ENCODE measurements at regions not wholly inside any gene's neighbourhood (a gene's known extent, or its start where the extent isn't known, plus 50 kb on each side); places are given as distances from the start of the nearest gene placed in this dataset.

- TF ChIP-seq, protein P1, sequence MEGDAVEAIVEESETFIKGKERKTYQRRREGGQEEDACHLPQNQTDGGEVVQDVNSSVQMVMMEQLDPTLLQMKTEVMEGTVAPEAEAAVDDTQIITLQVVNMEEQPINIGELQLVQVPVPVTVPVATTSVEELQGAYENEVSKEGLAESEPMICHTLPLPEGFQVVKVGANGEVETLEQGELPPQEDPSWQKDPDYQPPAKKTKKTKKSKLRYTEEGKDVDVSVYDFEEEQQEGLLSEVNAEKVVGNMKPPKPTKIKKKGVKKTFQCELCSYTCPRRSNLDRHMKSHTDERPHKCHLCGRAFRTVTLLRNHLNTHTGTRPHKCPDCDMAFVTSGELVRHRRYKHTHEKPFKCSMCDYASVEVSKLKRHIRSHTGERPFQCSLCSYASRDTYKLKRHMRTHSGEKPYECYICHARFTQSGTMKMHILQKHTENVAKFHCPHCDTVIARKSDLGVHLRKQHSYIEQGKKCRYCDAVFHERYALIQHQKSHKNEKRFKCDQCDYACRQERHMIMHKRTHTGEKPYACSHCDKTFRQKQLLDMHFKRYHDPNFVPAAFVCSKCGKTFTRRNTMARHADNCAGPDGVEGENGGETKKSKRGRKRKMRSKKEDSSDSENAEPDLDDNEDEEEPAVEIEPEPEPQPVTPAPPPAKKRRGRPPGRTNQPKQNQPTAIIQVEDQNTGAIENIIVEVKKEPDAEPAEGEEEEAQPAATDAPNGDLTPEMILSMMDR (IDR thresholded peaks at IDR 0.05; ENCODE audit: insufficient read depth, low read depth, low read length), result no peak
- no peak overlapping the region for H3K4me3 ChIP-seq (ENCODE audit: low read depth, low read length)
- no peak for DNase-seq (ENCODE audit: low read depth)
Measured at GRCh38 chr11:30707110-30707509, 121.0 kb upstream of the MPPED2 start.

DNA sequence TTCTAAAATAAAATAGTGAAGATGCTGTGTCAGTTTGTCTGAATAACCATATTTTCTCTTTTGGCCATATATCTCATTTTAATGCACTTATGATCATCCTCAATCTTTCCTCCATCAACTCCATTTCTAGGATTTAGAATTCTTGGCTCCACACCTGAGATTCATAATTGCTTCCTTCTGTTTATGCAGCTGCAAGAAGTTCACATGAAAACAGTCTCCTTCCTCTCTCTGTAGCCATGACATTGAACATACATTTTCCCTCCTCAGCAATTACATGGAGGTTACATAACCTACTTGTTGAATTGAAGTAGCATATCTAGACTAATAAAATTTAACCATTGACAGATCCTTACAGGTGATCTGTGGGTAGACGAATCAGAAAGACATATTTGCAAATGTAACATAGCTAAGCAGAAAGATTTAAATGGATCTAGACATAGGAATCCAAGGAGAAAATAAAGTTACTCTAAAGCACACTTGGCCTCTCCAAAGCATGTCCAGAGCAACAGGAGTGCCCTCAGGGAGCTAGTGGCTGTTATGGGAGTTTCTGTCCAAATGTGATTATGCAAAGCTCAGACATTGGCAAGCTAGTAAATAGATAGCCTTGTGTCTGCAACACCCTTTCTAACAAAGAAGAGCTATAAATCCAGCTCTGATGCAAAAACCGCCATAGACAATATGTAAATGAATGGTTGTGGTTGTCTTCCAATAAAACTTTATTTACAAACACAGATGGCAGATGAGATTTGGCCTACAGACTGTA, 119.9 kb upstream of the MPPED2 start:
- no peak for DNase-seq (ENCODE audit: low read depth)
- H3K4me3 ChIP-seq (ENCODE audit: low read depth, low read length), result no peak overlapping the region
- TF ChIP-seq, protein P1 (IDR thresholded peaks at IDR 0.05; ENCODE audit: insufficient read depth, low read depth, low read length), result no peak

GRCh38 chr11:30698425-30698824, 112.3 kb upstream of the MPPED2 start:
- DNase-seq (ENCODE audit: low read depth), result no peak
- no peak overlapping the region for H3K4me3 ChIP-seq (ENCODE audit: low read depth, low read length)
- TF ChIP-seq, protein P1 (IDR thresholded peaks at IDR 0.05; ENCODE audit: insufficient read depth, low read depth, low read length), result no peak

GRCh38 chr11:30697032-30697431, 110.9 kb upstream of the MPPED2 start:
- no peak overlapping the region for H3K4me3 ChIP-seq (ENCODE audit: low read depth, low read length)
- TF ChIP-seq, protein P1 (IDR thresholded peaks at IDR 0.05; ENCODE audit: insufficient read depth, low read depth, low read length), result no peak
- DNase-seq (ENCODE audit: low read depth), result no peak

DNA sequence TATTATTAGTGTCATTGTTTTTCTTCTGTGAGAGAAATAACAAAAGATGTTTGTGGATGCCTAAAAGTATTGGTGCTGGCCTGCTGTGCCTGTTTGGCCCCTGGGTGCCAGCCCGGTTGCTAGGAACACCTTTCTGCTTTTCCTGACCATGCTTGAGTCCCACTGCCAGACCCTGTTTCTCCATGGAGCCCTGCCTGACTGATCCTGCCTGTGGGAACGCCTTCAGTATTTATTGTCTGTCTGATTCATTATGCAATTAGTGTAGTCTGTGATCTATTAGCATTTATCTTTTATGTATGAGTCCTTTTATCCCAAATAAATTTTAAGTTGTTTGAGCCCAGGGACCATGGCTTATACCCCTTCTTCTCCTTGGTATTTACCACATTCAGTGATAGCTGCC, 98.6 kb upstream of the MPPED2 start:
- H3K4me3 ChIP-seq (ENCODE audit: low read depth, low read length), result no peak overlapping the region
- DNase-seq (ENCODE audit: low read depth), result no peak
- TF ChIP-seq, protein P1 (IDR thresholded peaks at IDR 0.05; ENCODE audit: insufficient read depth, low read depth, low read length), result no peak

GRCh38 chr11:30683176-30683575, 97.0 kb upstream of the MPPED2 start:
- no peak overlapping the region for H3K4me3 ChIP-seq (ENCODE audit: low read depth, low read length)
- TF ChIP-seq, protein P1 (IDR thresholded peaks at IDR 0.05; ENCODE audit: insufficient read depth, low read depth, low read length), result no peak
- DNase-seq (ENCODE audit: low read depth), result peak; percentile 1

DNA sequence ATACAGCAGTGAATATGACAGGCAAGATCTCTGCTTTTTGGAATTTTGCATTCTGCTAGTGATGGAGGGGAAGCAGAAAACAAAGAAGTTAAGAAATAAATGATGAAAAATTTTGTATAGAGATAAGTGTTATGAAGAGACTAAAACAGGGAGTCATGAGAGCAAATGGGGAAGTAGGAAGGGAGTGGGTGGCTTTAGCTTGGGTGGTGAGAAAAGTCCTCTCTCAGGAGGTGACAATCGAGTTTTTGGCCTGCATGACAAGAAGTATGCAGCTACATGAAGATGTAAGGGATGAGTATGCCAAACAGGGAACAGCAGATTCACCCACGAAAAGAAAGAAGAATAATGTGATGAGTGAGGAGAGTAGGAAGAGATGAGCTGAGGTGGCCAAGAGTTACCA, 80.7 kb upstream of the MPPED2 start:
- DNase-seq (ENCODE audit: low read depth), result no peak
- H3K4me3 ChIP-seq (ENCODE audit: low read depth, low read length), result no peak overlapping the region
- TF ChIP-seq, protein P1 (IDR thresholded peaks at IDR 0.05; ENCODE audit: insufficient read depth, low read depth, low read length), result no peak

Data from fibroblast of villous mesenchyme (primary cell).